ENCODE measurements at regions not wholly inside any gene's neighbourhood (a gene's known extent, or its start where the extent isn't known, plus 50 kb on each side); places are given as distances from the start of the nearest gene placed in this dataset.

DNA sequence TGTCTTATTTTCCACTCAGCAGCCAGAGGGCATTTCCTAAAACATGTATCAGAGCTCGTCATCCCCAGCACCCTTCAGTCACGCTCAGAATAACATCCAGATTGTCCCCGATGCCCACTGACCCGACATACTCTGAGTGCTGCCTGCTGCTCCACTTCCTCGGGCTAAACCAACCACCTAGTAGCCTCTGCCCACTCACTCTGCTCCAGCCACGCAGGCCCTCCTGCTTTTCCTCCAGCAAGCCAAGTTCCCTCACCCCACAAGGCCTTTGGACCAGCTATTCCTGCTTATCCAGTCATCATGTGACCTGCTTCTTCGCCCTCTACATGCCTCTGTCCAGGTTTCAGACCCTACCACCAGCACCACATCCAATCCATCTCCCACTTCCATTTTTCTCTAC lies 454.2 kb downstream of the CD83 start:
- Histone ChIP-seq H3K36me3 (ENCODE audit: insufficient read depth, low read length) (no peaks in the 10 kb centered on the region), H3K9me3 (ENCODE audit: low read length) (0 out of 2 replicates have a peak, but pooled peaks cover 3% of the 10 kb centered on the region), H3K4me2 (ENCODE audit: low read length) (no peak overlapping the region), H3K4me1 (ENCODE audit: insufficient read depth, low read length, poor library complexity, severe bottlenecking) (peaks cover 6% of the 10 kb centered on the region), H4K20me1 (ENCODE audit: insufficient read depth, low read length) (no peaks in the 10 kb centered on the region), H3K27ac (ENCODE audit: low read depth, low read length, poor library complexity, severe bottlenecking) (no peak overlapping the region), H3K79me2 (ENCODE audit: insufficient read depth, low read depth, low read length) (no peaks in the 10 kb centered on the region), H3K4me3 (ENCODE audit: low read depth, low read length, poor library complexity, severe bottlenecking) (no peak overlapping the region), H2AFZ (ENCODE audit: low read length) (no peak overlapping the region), H3K9me2 (ENCODE audit: insufficient read depth, low read length) (no peaks in the 10 kb centered on the region)
- no peak for DNase-seq (ENCODE audit: low spot score)
- no TSS peak for BruUV-seq (replicated peaks)
- intact Hi-C loops (cut with micrococcal nuclease; ENCODE audit: unreplicated experiment), result no loop called here
- ChIA-PET POLR2A (interaction anchor here (0.5 to 1.1 kb wide), 2 partner anchors 41 to 322 kb away, joined by 3 to 5 read pairs; no protein-coding TSS in a partner anchor), CTCF (ENCODE audit: unreplicated experiment) (no interaction called here)
- TF ChIP-seq, protein P1, sequence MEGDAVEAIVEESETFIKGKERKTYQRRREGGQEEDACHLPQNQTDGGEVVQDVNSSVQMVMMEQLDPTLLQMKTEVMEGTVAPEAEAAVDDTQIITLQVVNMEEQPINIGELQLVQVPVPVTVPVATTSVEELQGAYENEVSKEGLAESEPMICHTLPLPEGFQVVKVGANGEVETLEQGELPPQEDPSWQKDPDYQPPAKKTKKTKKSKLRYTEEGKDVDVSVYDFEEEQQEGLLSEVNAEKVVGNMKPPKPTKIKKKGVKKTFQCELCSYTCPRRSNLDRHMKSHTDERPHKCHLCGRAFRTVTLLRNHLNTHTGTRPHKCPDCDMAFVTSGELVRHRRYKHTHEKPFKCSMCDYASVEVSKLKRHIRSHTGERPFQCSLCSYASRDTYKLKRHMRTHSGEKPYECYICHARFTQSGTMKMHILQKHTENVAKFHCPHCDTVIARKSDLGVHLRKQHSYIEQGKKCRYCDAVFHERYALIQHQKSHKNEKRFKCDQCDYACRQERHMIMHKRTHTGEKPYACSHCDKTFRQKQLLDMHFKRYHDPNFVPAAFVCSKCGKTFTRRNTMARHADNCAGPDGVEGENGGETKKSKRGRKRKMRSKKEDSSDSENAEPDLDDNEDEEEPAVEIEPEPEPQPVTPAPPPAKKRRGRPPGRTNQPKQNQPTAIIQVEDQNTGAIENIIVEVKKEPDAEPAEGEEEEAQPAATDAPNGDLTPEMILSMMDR (conservative IDR thresholded peaks at IDR 0.05; ENCODE audit: low read length), result no peak
- no peak for TF ChIP-seq EZH2phosphoT487 (IDR thresholded peaks at IDR 0.05; ENCODE audit: borderline replicate concordance, low read depth, low read length)

DNA sequence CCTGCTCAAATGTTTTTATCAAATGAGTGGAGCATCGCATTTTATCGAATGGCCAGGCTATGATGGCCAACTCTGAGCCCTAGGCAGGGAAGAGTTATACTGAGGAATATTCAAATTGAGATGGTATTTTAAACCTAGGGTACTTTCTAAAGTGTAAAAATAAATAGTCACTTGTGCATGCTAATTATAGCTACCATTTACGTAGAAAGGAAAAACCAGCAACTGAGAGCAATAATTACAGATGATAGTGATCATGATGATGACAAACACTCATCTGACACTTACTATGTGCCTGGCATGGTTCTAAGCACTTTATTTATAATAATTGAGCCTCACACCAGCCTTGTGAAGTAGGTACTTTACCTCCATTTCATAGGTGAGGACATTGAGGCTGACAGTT lies 455.7 kb downstream of the CD83 start:
- Histone ChIP-seq H3K4me3 (ENCODE audit: low read depth, low read length, poor library complexity, severe bottlenecking) (no peak overlapping the region), H3K4me2 (ENCODE audit: low read length) (no peak overlapping the region), H4K20me1 (ENCODE audit: insufficient read depth, low read length) (no peaks in the 10 kb centered on the region), H3K9me2 (ENCODE audit: insufficient read depth, low read length) (no peaks in the 10 kb centered on the region), H3K27ac (ENCODE audit: low read depth, low read length, poor library complexity, severe bottlenecking) (no peak overlapping the region), H3K9me3 (ENCODE audit: low read length) (0 out of 2 replicates have a peak, but pooled peaks cover 3% of the 10 kb centered on the region), H3K4me1 (ENCODE audit: insufficient read depth, low read length, poor library complexity, severe bottlenecking) (peaks cover 6% of the 10 kb centered on the region), H3K36me3 (ENCODE audit: insufficient read depth, low read length) (no peaks in the 10 kb centered on the region), H2AFZ (ENCODE audit: low read length) (no peak overlapping the region), H3K79me2 (ENCODE audit: insufficient read depth, low read depth, low read length) (no peaks in the 10 kb centered on the region)
- DNase-seq (ENCODE audit: low spot score), result no peak
- ChIA-PET POLR2A (no interaction called here), CTCF (ENCODE audit: unreplicated experiment) (no interaction called here)
- intact Hi-C loops (cut with micrococcal nuclease; ENCODE audit: unreplicated experiment), result no loop called here
- TF ChIP-seq, protein P1 (conservative IDR thresholded peaks at IDR 0.05; ENCODE audit: low read length), result no peak
- no peak for TF ChIP-seq EZH2phosphoT487 (IDR thresholded peaks at IDR 0.05; ENCODE audit: borderline replicate concordance, low read depth, low read length)
- BruUV-seq (replicated peaks), result no TSS peak

DNA sequence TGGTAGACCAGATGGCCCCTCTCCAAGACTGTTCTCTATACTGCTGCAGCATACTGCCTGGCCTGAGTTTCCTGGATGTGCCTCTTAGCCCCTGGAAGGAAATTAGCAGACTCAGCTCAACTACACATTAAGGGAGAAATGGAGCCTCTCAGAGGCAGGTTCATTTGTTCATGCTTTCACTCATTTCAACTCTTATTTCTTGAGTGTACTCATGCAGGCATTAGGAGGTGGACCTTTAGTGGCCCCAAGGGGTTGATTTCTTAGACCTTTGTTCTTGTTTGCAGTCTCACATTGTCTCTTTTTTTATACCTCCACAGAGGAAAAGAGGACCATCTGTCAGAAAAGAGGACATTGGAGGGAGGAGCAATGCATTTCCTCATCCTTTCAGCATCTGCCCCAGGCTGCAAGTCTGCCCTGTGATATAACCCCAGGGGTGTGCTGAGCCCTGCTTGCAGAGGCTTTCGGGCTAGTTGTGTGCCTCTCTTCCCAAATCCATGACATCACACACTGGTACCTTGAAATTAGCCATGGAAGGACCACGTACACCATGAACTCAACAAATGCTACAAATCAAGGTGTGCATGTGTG lies 456.2 kb downstream of the CD83 start:
- intact Hi-C loops (cut with micrococcal nuclease; ENCODE audit: unreplicated experiment), result no loop called here
- 0 out of 2 replicates have a peak, but pooled peaks cover 3% of the 10 kb centered on the region for H3K9me3 ChIP-seq (ENCODE audit: low read length)
- H3K36me3 ChIP-seq (ENCODE audit: insufficient read depth, low read length), result no peaks in the 10 kb centered on the region
- BruUV-seq (replicated peaks), result no TSS peak
- TF ChIP-seq, protein P1 (conservative IDR thresholded peaks at IDR 0.05; ENCODE audit: low read length), result no peak
- no peak for TF ChIP-seq EZH2phosphoT487 (IDR thresholded peaks at IDR 0.05; ENCODE audit: borderline replicate concordance, low read depth, low read length)
- H2AFZ ChIP-seq (ENCODE audit: low read length), result no peak overlapping the region
- ChIA-PET CTCF (ENCODE audit: unreplicated experiment) (no interaction called here), POLR2A (interaction anchor here (0.6 kb wide), 1 partner anchor 99 kb away, joined by 3 read pairs; no protein-coding TSS in a partner anchor)
- peaks cover 6% of the 10 kb centered on the region for H3K4me1 ChIP-seq (ENCODE audit: insufficient read depth, low read length, poor library complexity, severe bottlenecking)
- H4K20me1 ChIP-seq (ENCODE audit: insufficient read depth, low read length), result no peaks in the 10 kb centered on the region
- no peaks in the 10 kb centered on the region for H3K79me2 ChIP-seq (ENCODE audit: insufficient read depth, low read depth, low read length)
- H3K27ac ChIP-seq (ENCODE audit: low read depth, low read length, poor library complexity, severe bottlenecking), result no peak overlapping the region
- no peaks in the 10 kb centered on the region for H3K9me2 ChIP-seq (ENCODE audit: insufficient read depth, low read length)
- H3K4me3 ChIP-seq (ENCODE audit: low read depth, low read length, poor library complexity, severe bottlenecking), result no peak overlapping the region
- no peak overlapping the region for H3K4me2 ChIP-seq (ENCODE audit: low read length)
- no peak for DNase-seq (ENCODE audit: low spot score)
